Inferior parietal cortex (tissue), 1 donor: ENCODE measurements at regions not wholly inside any gene's neighbourhood (a gene's known extent, or its start where the extent isn't known, plus 50 kb on each side); places are given as distances from the start of the nearest gene placed in this dataset.

Experiments used
- DNase-seq: peaks from one replicate; pipeline ENCODE4 v3.0.0-alpha.2; 2016; ENCODE audit errors: extremely low spot score

GRCh38 chr12:98389593-98389992, 125.8 kb upstream of the TMPO start:
- DNase-seq: no peak

- DNase-seq: peak; percentile 94
These were observed 117.9 kb upstream of the TMPO start for GRCh38 chr12:98397323-98398105.

- DNase-seq: peak; percentile 40
These were observed 115.9 kb upstream of the TMPO start for GRCh38 chr12:98399532-98399931.

GRCh38 chr12:98401427-98401826, 114.0 kb upstream of the TMPO start:
- no peak for DNase-seq

GRCh38 chr12:98402091-98402490, 113.3 kb upstream of the TMPO start:
- DNase-seq: no peak

GRCh38 chr12:98402671-98403070, 112.7 kb upstream of the TMPO start:
- DNase-seq: no peak

GRCh38 chr12:98403385-98403784, 112.0 kb upstream of the TMPO start:
- DNase-seq: no peak

- no peak for DNase-seq
These were observed 111.5 kb upstream of the TMPO start for GRCh38 chr12:98403936-98404335.

- no peak for DNase-seq
These were observed 109.5 kb upstream of the TMPO start for GRCh38 chr12:98405805-98406366.

GRCh38 chr12:98406378-98406777, 109.0 kb upstream of the TMPO start:
- DNase-seq: no peak

GRCh38 chr12:98408681-98409080, 106.7 kb upstream of the TMPO start:
- DNase-seq: no peak

- DNase-seq: no peak
These were observed 105.8 kb upstream of the TMPO start for GRCh38 chr12:98409548-98409947.

GRCh38 chr12:98410356-98410755, 105.0 kb upstream of the TMPO start:
- DNase-seq: no peak

GRCh38 chr12:98416845-98417244, 98.5 kb upstream of the TMPO start:
- DNase-seq: no peak

GRCh38 chr12:98417266-98417665, 98.1 kb upstream of the TMPO start:
- no peak for DNase-seq

- DNase-seq: no peak
These were observed 96.9 kb upstream of the TMPO start for GRCh38 chr12:98418357-98419075.

- no peak for DNase-seq
These were observed 96.2 kb upstream of the TMPO start for GRCh38 chr12:98419081-98419794.

GRCh38 chr12:98419795-98420404, 95.5 kb upstream of the TMPO start:
- DNase-seq: no peak

- no peak for DNase-seq
These were observed 94.9 kb upstream of the TMPO start for GRCh38 chr12:98420461-98420860.

- DNase-seq: no peak
These were observed 94.1 kb upstream of the TMPO start for GRCh38 chr12:98421316-98421715.

GRCh38 chr12:98422359-98422758, 93.0 kb upstream of the TMPO start:
- DNase-seq: no peak

GRCh38 chr12:98422812-98423211, 92.6 kb upstream of the TMPO start:
- no peak for DNase-seq
